Cardiac septum (tissue), 1 donor: ENCODE measurements at regions not wholly inside any gene's neighbourhood (a gene's known extent, or its start where the extent isn't known, plus 50 kb on each side); places are given as distances from the start of the nearest gene placed in this dataset.

Source experiments
- DNase-seq: peaks from one replicate; pipeline ENCODE4 v3.0.0-alpha.2; 2020; ENCODE audit warnings: low spot score
- intact Hi-C: fragments of 100-400 bp; cut with DNase I; formaldehyde crosslinking; loops from one replicate; pipeline ENCODE4 v1.14.0; 2022
- donor health status: DM: no; HTN: no; CAD: no.

DNA sequence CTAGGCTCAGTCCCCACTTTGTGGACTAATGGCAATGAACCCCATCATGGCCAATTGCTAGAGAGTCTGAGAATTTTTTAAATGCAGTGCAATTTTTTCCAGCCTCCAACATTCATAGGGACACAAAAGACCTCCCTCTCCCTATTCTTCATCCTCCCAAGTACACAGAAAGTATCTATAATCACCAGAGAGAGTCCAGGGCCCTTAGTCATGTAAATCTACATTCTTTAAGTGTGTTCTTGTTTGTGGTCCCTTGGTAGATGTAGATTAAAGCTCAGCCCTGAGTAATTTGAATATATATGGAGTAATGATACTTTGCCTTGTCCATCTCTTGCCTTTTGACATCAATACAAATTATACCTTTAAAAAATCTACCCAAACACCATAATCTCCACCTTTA lies 51.3 kb upstream of the ATXN3L start:
- intact Hi-C loops = no loop called here
- no peak for DNase-seq

- DNase-seq = no peak
- intact Hi-C loops = no loop called here
Measured at GRCh38 chrX:13370713-13371112, 50.9 kb upstream of the ATXN3L start.
